GM12878 (cell line): ENCODE measurements at regions not wholly inside any gene's neighbourhood (a gene's known extent, or its start where the extent isn't known, plus 50 kb on each side); places are given as distances from the start of the nearest gene placed in this dataset.

Experiments
- CHD2 ChIP-seq: IDR thresholded peaks from 2 replicates; pipeline ENCODE4 v1.6.1; 2011; ENCODE audit warnings: low read depth, low read length, improper control_type of control experiment, borderline replicate concordance
- CTCF ChIP-seq, 3 experiments: IDR thresholded peaks in 2 of 3; conservative IDR thresholded peaks in 1 of 3; 2 replicates each; pipeline ENCODE4 v1.5.1; 2011; ENCODE audit warnings: low read depth in 3 of 3, low read length in 3 of 3, mild to moderate bottlenecking in 3 of 3, control low read depth in 2 of 3, moderate library complexity in 2 of 3, inconsistent platforms in 1 of 3, mixed read lengths in 1 of 3; ENCODE audit not compliant: control insufficient read depth in 2 of 3, insufficient read depth in 1 of 3; ENCODE audit errors: extremely low read depth in 1 of 3
- EP300 ChIP-seq, 2 experiments: fragments of 150-350 bp in 1 of 2; IDR thresholded peaks; 2 replicates each; pipeline ENCODE4 v1.6.1; 2011 to 2012; ENCODE audit warnings: low read depth in 2 of 2, low read length in 2 of 2, borderline replicate concordance in 1 of 2, improper control_type of control experiment in 1 of 2, inconsistent platforms in 1 of 2; ENCODE audit not compliant: control insufficient read depth in 1 of 2
- POLR2A ChIP-seq: IDR thresholded peaks from 2 replicates; pipeline ENCODE4 v1.6.1; 2011; ENCODE audit warnings: low read depth, mild to moderate bottlenecking, low read length
- SMAD1 ChIP-seq: fragments of 450-650 bp; IDR thresholded peaks from 2 replicates; pipeline ENCODE4 v1.6.1; 2018; ENCODE audit warnings: mild to moderate bottlenecking, low read depth; ENCODE audit not compliant: partially characterized antibody
- ZNF592 ChIP-seq: fragments of 450-650 bp; IDR thresholded peaks from 2 replicates; pipeline ENCODE4 v1.6.1; 2017; ENCODE audit warnings: mild to moderate bottlenecking, moderate library complexity

GRCh38 chr12:78392918-78393317 lies 471.7 kb upstream of the SYT1 start:
- TF ChIP-seq EP300 (IDR thresholded peaks at IDR 0.05; ENCODE audit: borderline replicate concordance in 1 of 2, control insufficient read depth in 1 of 2, low read depth in 2 of 2, low read length in 2 of 2), result no peak
- TF ChIP-seq CHD2, result no peak
- TF ChIP-seq CTCF (IDR thresholded peaks at IDR 0.05 in 2 of 3, conservative IDR thresholded peaks at IDR 0.05 in 1 of 3; ENCODE audit: control insufficient read depth in 2 of 3, extremely low read depth in 1 of 3, insufficient read depth in 1 of 3, low read depth in 3 of 3, low read length in 3 of 3), result peak in 1 of 3 experiments; percentile 6; a peak in 1 of 6 replicates
- no peak for TF ChIP-seq ZNF592
- TF ChIP-seq SMAD1, result no peak
- no peak for TF ChIP-seq POLR2A
